H1 (cell line): ENCODE measurements at regions not wholly inside any gene's neighbourhood (a gene's known extent, or its start where the extent isn't known, plus 50 kb on each side); places are given as distances from the start of the nearest gene placed in this dataset.
"Not testable (repeated sequence)": the region's sequence is repeated elsewhere in the genome, so short reads cannot be mapped to it uniquely, and the experiment has no call there.

Experiments used
- CTCF ChIA-PET: fragments of 300-600 bp; sonication (Branson Sonifier 250); formaldehyde crosslinking; loops from one replicate; lab custom pipeline; 2021; ENCODE audit not compliant: partially characterized antibody; lab: Charles Lee
- POLR2A ChIA-PET: fragments of 300-600 bp; sonication (Branson Sonifier 250); formaldehyde crosslinking; loops from one replicate; lab custom pipeline; 2021; ENCODE audit warnings: inconsistent platforms; ENCODE audit not compliant: partially characterized antibody; lab: Charles Lee
- DNase-seq, 2 experiments: peaks; one replicate each; pipeline versions ENCODE4 v3.0.0 to v3.0.0-alpha.2; 2010 to 2022; ENCODE audit warnings: low spot score in 2 of 2, low read depth in 1 of 2, mixed read lengths in 1 of 2
- FAIRE-seq: peaks from 2 replicates; lab custom pipeline; 2011; peaks lifted over from hg19 to GRCh38; lab: Jason Lieb, UNC
- H2AFZ ChIP-seq: 2 replicates; pipeline ENCODE4 v1.8.1; 2012; ENCODE audit warnings: low read length, inconsistent platforms
- H2AK5ac ChIP-seq: 2 replicates; pipeline ENCODE4 v1.6.1; 2013; ENCODE audit warnings: low read depth, low read length
- H2BK120ac ChIP-seq: replicated peaks from 2 replicates; pipeline ENCODE3; 2013; ENCODE audit warnings: low read depth, low read length, inconsistent platforms
- H2BK12ac ChIP-seq: 2 replicates; pipeline ENCODE4 v1.6.1; 2013; ENCODE audit warnings: low read depth, low read length
- H2BK15ac ChIP-seq: 2 replicates; pipeline ENCODE4 v1.6.1; 2013; ENCODE audit warnings: low read length
- H2BK20ac ChIP-seq: 2 replicates; pipeline ENCODE4 v1.6.1; 2013; ENCODE audit warnings: low read length
- H2BK5ac ChIP-seq: 2 replicates; pipeline ENCODE4 v1.6.1; 2013; ENCODE audit warnings: low read depth, low read length
- H3K14ac ChIP-seq: 2 replicates; pipeline ENCODE4 v1.6.1; 2013; ENCODE audit warnings: inconsistent platforms; ENCODE audit not compliant: insufficient read length
- H3K18ac ChIP-seq: 2 replicates; pipeline ENCODE4 v1.6.1; 2013; ENCODE audit warnings: low read length; ENCODE audit errors: extremely low read depth
- H3K23ac ChIP-seq: 2 replicates; pipeline ENCODE4 v1.6.1; 2013; ENCODE audit warnings: inconsistent platforms; ENCODE audit not compliant: insufficient read length
- H3K23me2 ChIP-seq: 2 replicates; pipeline ENCODE4 v1.6.1; 2013; ENCODE audit warnings: low read depth, low read length
- H3K27ac ChIP-seq: 2 replicates; pipeline ENCODE4 v1.6.1; 2011; ENCODE audit warnings: low read depth, low read length, inconsistent platforms
- H3K27me3 ChIP-seq, 4 experiments: replicated peaks in 1 of 4; 1 replicate in 1 of 4; 2 replicates in 3 of 4; pipeline versions ENCODE4 v1.6.1 to v1.8.1; 2011 to 2013; ENCODE audit warnings: low read length in 3 of 4, mild to moderate bottlenecking in 3 of 4, inconsistent platforms in 2 of 4, mixed read lengths in 2 of 4, moderate library complexity in 1 of 4; ENCODE audit not compliant: control insufficient read depth in 3 of 4, insufficient read depth in 3 of 4; ENCODE audit errors: extremely low read depth in 1 of 4
- H3K36me3 ChIP-seq, 4 experiments: 2 replicates each; pipeline versions ENCODE4 v1.6.1 to v1.8.1; 2011 to 2013; ENCODE audit warnings: mild to moderate bottlenecking in 4 of 4, low read length in 3 of 4, moderate library complexity in 2 of 4, control low read depth in 1 of 4, inconsistent platforms in 1 of 4; ENCODE audit not compliant: insufficient read depth in 4 of 4, control insufficient read depth in 2 of 4
- H3K4ac ChIP-seq: replicated peaks from 2 replicates; pipeline ENCODE3; 2013; ENCODE audit warnings: low read length, low read depth, mixed read lengths, inconsistent platforms; ENCODE audit not compliant: insufficient read length
- H3K4me1 ChIP-seq, 4 experiments: replicated peaks in 1 of 4; 1 replicate in 1 of 4; 2 replicates in 3 of 4; pipeline versions ENCODE4 v1.6.1 to v1.8.1; 2011 to 2013; ENCODE audit warnings: low read length in 3 of 4, inconsistent platforms in 2 of 4, mixed read lengths in 1 of 4; ENCODE audit not compliant: insufficient read depth in 4 of 4, control insufficient read depth in 3 of 4
- H3K4me2 ChIP-seq, 2 experiments: 2 replicates each; pipeline versions ENCODE4 v1.6.1 to v1.8.1; 2011 to 2013; ENCODE audit warnings: low read depth in 2 of 2, low read length in 2 of 2, control low read depth in 1 of 2, inconsistent platforms in 1 of 2, mild to moderate bottlenecking in 1 of 2; ENCODE audit not compliant: insufficient read depth in 1 of 2
- H3K4me3 ChIP-seq, 4 experiments: fragments of 200-600, 300-600 bp in 1 of 4; sonication (generic), shearing (Covaris generic), sonication (Bioruptor Twin) in 1 of 4; 2 replicates each; pipeline versions ENCODE4 v1.5.1 to v1.8.1; 2011 to 2016; ENCODE audit warnings: low read length in 4 of 4, low read depth in 3 of 4, control low read depth in 2 of 4, inconsistent platforms in 2 of 4, mild to moderate bottlenecking in 2 of 4, mixed read lengths in 1 of 4, moderate library complexity in 1 of 4; ENCODE audit not compliant: insufficient read depth in 2 of 4; ENCODE audit errors: extremely low read depth in 1 of 4
- H3K56ac ChIP-seq: replicated peaks from 2 replicates; pipeline ENCODE3; 2013; ENCODE audit warnings: low read depth, mild to moderate bottlenecking, mixed read lengths, low read length, inconsistent platforms; ENCODE audit not compliant: insufficient read length
- H3K79me1 ChIP-seq: 2 replicates; pipeline ENCODE4 v1.6.1; 2013; ENCODE audit warnings: low read depth, low read length, control low read depth
- H3K79me2 ChIP-seq, 2 experiments: 2 replicates each; pipeline versions ENCODE4 v1.6.1 to v1.8.1; 2012 to 2013; ENCODE audit warnings: low read length in 2 of 2, mild to moderate bottlenecking in 2 of 2, inconsistent platforms in 1 of 2; ENCODE audit not compliant: insufficient read depth in 2 of 2, control insufficient read depth in 1 of 2
- H3K9ac ChIP-seq, 4 experiments: replicated peaks in 1 of 4; 1 replicate in 1 of 4; 2 replicates in 3 of 4; pipeline versions ENCODE4 v1.6.1 to v1.8.1; 2011 to 2013; ENCODE audit warnings: low read depth in 3 of 4, low read length in 3 of 4, control low read depth in 2 of 4, mild to moderate bottlenecking in 2 of 4, moderate library complexity in 2 of 4, inconsistent platforms in 1 of 4; ENCODE audit errors: extremely low read depth in 1 of 4
- H3K9me3 ChIP-seq, 2 experiments: 2 replicates each; pipeline versions ENCODE4 v1.6.1 to v1.8.1; 2012 to 2013; ENCODE audit warnings: mild to moderate bottlenecking in 2 of 2, moderate library complexity in 2 of 2, control low read depth in 1 of 2, inconsistent platforms in 1 of 2, low read depth in 1 of 2, low read length in 1 of 2, mixed read lengths in 1 of 2; ENCODE audit not compliant: insufficient read depth in 2 of 2
- H4K20me1 ChIP-seq, 2 experiments: replicated peaks in 1 of 2; 2 replicates each; pipeline versions ENCODE3 to v1.8.1; 2011 to 2013; ENCODE audit warnings: inconsistent platforms in 2 of 2, low read length in 2 of 2, mild to moderate bottlenecking in 1 of 2; ENCODE audit not compliant: insufficient read depth in 2 of 2, control insufficient read depth in 1 of 2
- H4K5ac ChIP-seq: 2 replicates; pipeline ENCODE4 v1.6.1; 2013; ENCODE audit warnings: low read length, low read depth, mixed read lengths, inconsistent platforms; ENCODE audit not compliant: insufficient read length
- H4K8ac ChIP-seq: 2 replicates; pipeline ENCODE4 v1.8.0; 2013; ENCODE audit warnings: mild to moderate bottlenecking, moderate library complexity, low read length, inconsistent platforms; ENCODE audit not compliant: insufficient read depth; ENCODE audit errors: extremely low read depth
- H4K91ac ChIP-seq: replicated peaks from 2 replicates; pipeline ENCODE3; 2013; ENCODE audit warnings: low read length, mixed read lengths, inconsistent platforms; ENCODE audit not compliant: insufficient read length
- WGBS, 2 experiments: shearing (Covaris generic) in 1 of 2; methylation state at CpG; one replicate each; pipeline versions ENCODE4 v1.1.6 to v1.1.7; 2013 to 2015; ENCODE audit warnings: low lambda C conversion rate in 2 of 2, mixed read lengths in 2 of 2, inconsistent platforms in 1 of 2, low coverage in 1 of 2, missing lambda C conversion rate in 1 of 2; ENCODE audit not compliant: insufficient replicate concordance in 2 of 2, insufficient coverage in 1 of 2, insufficient read length in 1 of 2; ENCODE audit errors: extremely low coverage in 1 of 2, missing lambda C conversion rate in 1 of 2; 5-methylcytosine and 5-hydroxymethylcytosine counted together

DNA sequence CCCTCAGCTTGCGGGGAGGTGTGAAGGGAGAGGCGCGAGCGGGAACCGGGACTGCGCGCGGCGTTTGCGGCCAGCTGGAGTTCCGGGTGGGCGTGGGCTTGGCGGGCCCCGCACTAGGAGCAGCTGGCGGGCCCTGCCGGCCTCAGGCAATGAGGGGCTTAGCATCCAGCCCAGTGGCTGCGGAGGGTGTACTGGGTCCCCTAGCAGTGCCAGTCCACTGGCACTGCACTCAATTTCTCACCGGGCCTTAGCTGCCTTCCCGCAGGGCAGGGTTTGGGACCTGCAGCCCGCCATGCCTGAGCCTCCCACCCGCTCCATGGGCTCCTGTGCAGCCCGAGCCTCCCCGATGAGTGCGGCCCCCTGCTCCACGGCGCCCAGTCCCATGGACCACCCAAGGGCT is 163.5 kb upstream of the PTCH1 start:
- H3K14ac ChIP-seq, H2BK5ac ChIP-seq, H3K79me2 ChIP-seq, H3K23ac ChIP-seq, H3K4ac ChIP-seq, H3K23me2 ChIP-seq, H2BK15ac ChIP-seq, H3K79me1 ChIP-seq, H3K4me1 ChIP-seq, H3K56ac ChIP-seq, H2BK20ac ChIP-seq, H2AK5ac ChIP-seq, H3K4me3 ChIP-seq, FAIRE-seq, H4K20me1 ChIP-seq, DNase-seq, H4K5ac ChIP-seq, H4K8ac ChIP-seq, H2AFZ ChIP-seq, H2BK12ac ChIP-seq, H3K27me3 ChIP-seq, H4K91ac ChIP-seq, H3K36me3 ChIP-seq, H3K18ac ChIP-seq, H2BK120ac ChIP-seq, H3K27ac ChIP-seq, H3K4me2 ChIP-seq, H3K9ac ChIP-seq, POLR2A ChIA-PET: not testable (repeated sequence)
- CTCF ChIA-PET, result interaction anchor here (0.8 to 1.3 kb wide), 2 partner anchors 58 to 62 kb away, joined by 3 read pairs; no protein-coding TSS in a partner anchor
- H3K9me3 ChIP-seq, result peaks cover 14 to 17% of the 10 kb centered on the region in 2 experiments
- 96% methylated on average over 18 of the region's 26 CpGs; no CpG with 5 or more reads in 1 of the 2 experiments for WGBS, 2 experiments
